ENCODE measurements at regions not wholly inside any gene's neighbourhood (a gene's known extent, or its start where the extent isn't known, plus 50 kb on each side); places are given as distances from the start of the nearest gene placed in this dataset.
A peak's percentile ranks its signal among the peaks of the same experiment; 100 is the strongest.

GRCh38 chr9:14403081-14403480 lies 89.1 kb upstream of the NFIB start:
- TF ChIP-seq CTCF (IDR thresholded peaks at IDR 0.05): no peak
- H3K9ac ChIP-seq: no peak overlapping the region
- H3K4me2 ChIP-seq (ENCODE audit: low read length): no peak overlapping the region
- H3K4me3 ChIP-seq (ENCODE audit: low read depth, low read length): no peak overlapping the region
- H3K4me1 ChIP-seq: no peaks in the 10 kb centered on the region
- H3K27ac ChIP-seq: no peak overlapping the region
- no peak overlapping the region for H2AFZ ChIP-seq
- H3K36me3 ChIP-seq (ENCODE audit: control insufficient read depth, insufficient read depth, low read length): no peaks in the 10 kb centered on the region
- no peaks in the 10 kb centered on the region for H3K9me3 ChIP-seq (ENCODE audit: control insufficient read depth, low read length)
- no peaks in the 10 kb centered on the region for H3K79me2 ChIP-seq
- no peaks in the 10 kb centered on the region for H3K27me3 ChIP-seq (ENCODE audit: control insufficient read depth, insufficient read depth, low read length)

DNA sequence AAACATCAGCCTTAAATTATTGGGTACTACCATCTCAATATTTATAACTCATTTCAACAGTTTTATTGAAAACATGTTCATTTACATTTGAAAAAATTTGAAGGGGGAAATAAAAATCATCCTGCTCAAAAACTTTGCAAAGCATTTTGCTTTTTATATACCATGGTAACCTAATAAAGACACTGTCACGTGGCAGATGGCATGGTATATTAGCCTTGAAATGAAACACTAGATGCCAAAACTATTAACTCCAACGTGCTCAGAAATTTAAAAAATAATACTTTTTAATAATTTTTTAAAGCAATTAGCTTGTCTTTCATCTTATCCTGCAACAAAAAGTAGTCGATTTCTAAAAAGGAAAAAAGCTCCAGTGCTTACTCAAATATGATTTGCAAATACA lies 88.6 kb upstream of the NFIB start:
- H2AFZ ChIP-seq: no peak overlapping the region
- no peak for TF ChIP-seq CTCF (IDR thresholded peaks at IDR 0.05)
- no peak overlapping the region for H3K4me2 ChIP-seq (ENCODE audit: low read length)
- no peaks in the 10 kb centered on the region for H3K4me1 ChIP-seq
- H3K9ac ChIP-seq: no peak overlapping the region
- no peak overlapping the region for H3K27ac ChIP-seq
- no peaks in the 10 kb centered on the region for H3K27me3 ChIP-seq (ENCODE audit: control insufficient read depth, insufficient read depth, low read length)
- no peaks in the 10 kb centered on the region for H3K9me3 ChIP-seq (ENCODE audit: control insufficient read depth, low read length)
- H3K4me3 ChIP-seq (ENCODE audit: low read depth, low read length): no peak overlapping the region
- no peaks in the 10 kb centered on the region for H3K79me2 ChIP-seq
- H3K36me3 ChIP-seq (ENCODE audit: control insufficient read depth, insufficient read depth, low read length): no peaks in the 10 kb centered on the region

DNA sequence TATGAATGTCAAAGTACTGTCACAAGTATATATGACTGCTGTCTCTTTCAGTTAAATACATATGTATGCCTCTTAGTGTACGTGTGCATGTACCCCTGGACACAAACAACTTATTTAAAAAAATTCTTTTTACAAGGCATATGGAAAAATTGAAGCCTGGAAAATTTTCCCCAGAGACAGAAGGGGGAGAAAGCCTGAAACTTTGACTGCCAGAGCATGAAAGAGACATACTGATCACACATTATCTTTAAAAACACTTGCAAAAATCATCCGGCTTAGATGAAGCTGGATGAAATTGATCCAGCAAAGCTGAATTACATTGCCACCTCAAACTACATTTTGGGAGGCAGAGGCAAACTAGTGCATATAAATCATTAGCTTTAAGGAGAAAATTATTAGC lies 88.0 kb upstream of the NFIB start:
- Histone ChIP-seq H3K4me3 (ENCODE audit: low read depth, low read length) (no peak overlapping the region), H3K9me3 (ENCODE audit: control insufficient read depth, low read length) (no peaks in the 10 kb centered on the region), H3K9ac (no peak overlapping the region), H3K27me3 (ENCODE audit: control insufficient read depth, insufficient read depth, low read length) (no peaks in the 10 kb centered on the region), H2AFZ (no peak overlapping the region), H3K4me2 (ENCODE audit: low read length) (no peak overlapping the region), H3K27ac (no peak overlapping the region), H3K4me1 (no peaks in the 10 kb centered on the region), H3K79me2 (no peaks in the 10 kb centered on the region), H3K36me3 (ENCODE audit: control insufficient read depth, insufficient read depth, low read length) (no peaks in the 10 kb centered on the region)
- no peak for TF ChIP-seq CTCF (IDR thresholded peaks at IDR 0.05)

DNA sequence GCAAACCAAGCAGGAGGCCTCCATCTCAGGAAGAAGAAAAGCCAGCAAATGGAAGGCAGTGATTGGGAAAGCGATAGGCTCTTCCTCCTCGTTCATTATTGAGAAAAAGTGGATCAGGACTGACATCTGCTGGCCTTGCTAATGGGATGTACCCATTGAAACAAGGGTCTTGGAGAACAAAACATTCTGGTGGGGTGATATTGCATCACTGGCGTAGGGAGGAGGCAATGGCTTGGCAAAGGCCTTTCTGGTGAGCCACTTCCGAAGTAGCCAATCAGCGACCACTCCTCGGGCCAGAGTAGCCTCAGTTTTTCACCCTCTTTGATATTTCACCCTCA lies 86.7 kb upstream of the NFIB start:
- H3K4me2 ChIP-seq (ENCODE audit: low read length): no peak overlapping the region
- no peak overlapping the region for H3K9ac ChIP-seq
- no peaks in the 10 kb centered on the region for H3K4me1 ChIP-seq
- H3K9me3 ChIP-seq (ENCODE audit: control insufficient read depth, low read length): no peaks in the 10 kb centered on the region
- no peak overlapping the region for H3K27ac ChIP-seq
- no peaks in the 10 kb centered on the region for H3K79me2 ChIP-seq
- H2AFZ ChIP-seq: no peak overlapping the region
- TF ChIP-seq CTCF (IDR thresholded peaks at IDR 0.05): peak; percentile 16
- H3K36me3 ChIP-seq (ENCODE audit: control insufficient read depth, insufficient read depth, low read length): no peaks in the 10 kb centered on the region
- no peaks in the 10 kb centered on the region for H3K27me3 ChIP-seq (ENCODE audit: control insufficient read depth, insufficient read depth, low read length)
- no peak overlapping the region for H3K4me3 ChIP-seq (ENCODE audit: low read depth, low read length)

GRCh38 chr9:14399756-14400657 lies 86.1 kb upstream of the NFIB start:
- no peak overlapping the region for H3K4me2 ChIP-seq (ENCODE audit: low read length)
- no peaks in the 10 kb centered on the region for H3K9me3 ChIP-seq (ENCODE audit: control insufficient read depth, low read length)
- H3K27ac ChIP-seq: no peak overlapping the region
- no peaks in the 10 kb centered on the region for H3K36me3 ChIP-seq (ENCODE audit: control insufficient read depth, insufficient read depth, low read length)
- H3K27me3 ChIP-seq (ENCODE audit: control insufficient read depth, insufficient read depth, low read length): no peaks in the 10 kb centered on the region
- no peak overlapping the region for H3K4me3 ChIP-seq (ENCODE audit: low read depth, low read length)
- H3K9ac ChIP-seq: no peak overlapping the region
- H3K79me2 ChIP-seq: no peaks in the 10 kb centered on the region
- no peak for TF ChIP-seq CTCF (IDR thresholded peaks at IDR 0.05)
- H3K4me1 ChIP-seq: no peaks in the 10 kb centered on the region
- no peak overlapping the region for H2AFZ ChIP-seq
